ENCODE measurements at regions not wholly inside any gene's neighbourhood (a gene's known extent, or its start where the extent isn't known, plus 50 kb on each side); places are given as distances from the start of the nearest gene placed in this dataset.

DNA sequence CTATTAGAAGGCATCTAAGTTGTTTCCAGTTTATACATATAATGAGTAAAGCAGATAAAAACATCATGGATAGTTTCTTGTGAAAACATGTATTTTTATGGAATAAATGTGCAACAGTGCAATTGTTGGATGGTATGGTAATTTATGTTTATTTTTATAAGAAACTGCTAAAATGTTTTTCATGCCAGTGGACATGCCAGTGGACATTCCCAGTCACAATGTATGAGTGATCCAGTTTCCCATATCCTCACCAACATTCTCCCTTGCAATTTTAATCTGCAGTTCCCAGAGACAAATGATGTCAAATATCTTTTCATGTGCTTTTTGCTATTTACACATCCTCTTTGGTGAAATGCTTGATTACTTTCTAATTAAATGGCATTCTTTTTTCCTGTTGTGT is 818.6 kb downstream of the SUCLG1 start:
- TF ChIP-seq EZH2 (IDR thresholded peaks at IDR 0.05; ENCODE audit: borderline replicate concordance) = no peak
- TF ChIP-seq, protein P1, sequence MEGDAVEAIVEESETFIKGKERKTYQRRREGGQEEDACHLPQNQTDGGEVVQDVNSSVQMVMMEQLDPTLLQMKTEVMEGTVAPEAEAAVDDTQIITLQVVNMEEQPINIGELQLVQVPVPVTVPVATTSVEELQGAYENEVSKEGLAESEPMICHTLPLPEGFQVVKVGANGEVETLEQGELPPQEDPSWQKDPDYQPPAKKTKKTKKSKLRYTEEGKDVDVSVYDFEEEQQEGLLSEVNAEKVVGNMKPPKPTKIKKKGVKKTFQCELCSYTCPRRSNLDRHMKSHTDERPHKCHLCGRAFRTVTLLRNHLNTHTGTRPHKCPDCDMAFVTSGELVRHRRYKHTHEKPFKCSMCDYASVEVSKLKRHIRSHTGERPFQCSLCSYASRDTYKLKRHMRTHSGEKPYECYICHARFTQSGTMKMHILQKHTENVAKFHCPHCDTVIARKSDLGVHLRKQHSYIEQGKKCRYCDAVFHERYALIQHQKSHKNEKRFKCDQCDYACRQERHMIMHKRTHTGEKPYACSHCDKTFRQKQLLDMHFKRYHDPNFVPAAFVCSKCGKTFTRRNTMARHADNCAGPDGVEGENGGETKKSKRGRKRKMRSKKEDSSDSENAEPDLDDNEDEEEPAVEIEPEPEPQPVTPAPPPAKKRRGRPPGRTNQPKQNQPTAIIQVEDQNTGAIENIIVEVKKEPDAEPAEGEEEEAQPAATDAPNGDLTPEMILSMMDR (IDR thresholded peaks at IDR 0.05; ENCODE audit: poor library complexity) = no peak
